HepG2 (cell line): ENCODE measurements at regions not wholly inside any gene's neighbourhood (a gene's known extent, or its start where the extent isn't known, plus 50 kb on each side); places are given as distances from the start of the nearest gene placed in this dataset.

Experiments
- ATAC-seq: fragments of 200-7000 bp; cut with Tn5 transposase; 3 replicates; pipeline ENCODE4 v1.9.1; 2020; ENCODE audit warnings: mild to moderate bottlenecking, moderate library complexity
- BruUV-seq: library from RNA; stranded (reverse); fragments of 400-500 nt; replicated peaks from 2 replicates; lab custom pipeline; 2021; lab: Mats Ljungman, UMichigan
- CTCF ChIA-PET: fragments of 300-600 bp; formaldehyde crosslinking; extraction: SDS; loops from one replicate; lab custom pipeline; 2021; ENCODE audit warnings: low total read pairs, inconsistent platforms, low intra/inter-chr PET ratio; lab: Yijun Ruan, JAX
- POLR2A ChIA-PET: fragments of 350-600 bp; sonication (Branson Sonifier 250); formaldehyde crosslinking; loops from one replicate; lab custom pipeline; 2020; ENCODE audit warnings: antibody characterized with exemption, inconsistent platforms; lab: Yijun Ruan, JAX
- DNase-seq: peaks from one replicate; pipeline ENCODE4 v3.0.0-alpha.2; 2015; ENCODE audit warnings: low spot score
- FAIRE-seq: peaks from 3 replicates; lab custom pipeline; 2011; peaks lifted over from hg19 to GRCh38; lab: Jason Lieb, UNC
- H2AFZ ChIP-seq: one replicate; pipeline ENCODE4 v1.6.1; 2011; ENCODE audit warnings: low read length, inconsistent platforms
- H3K27ac ChIP-seq: fragments of 300-600 bp; 3 replicates; pipeline ENCODE4 v1.8.0; 2011; ENCODE audit warnings: mixed run types, mild to moderate bottlenecking, mixed read lengths, low read length, inconsistent platforms; ENCODE audit not compliant: insufficient read depth; ENCODE audit errors: extremely low read length
- H3K27me3 ChIP-seq, 2 experiments: fragments of 200-600 bp in 1 of 2; 2 replicates in 1 of 2; 3 replicates in 1 of 2; pipeline versions ENCODE4 v1.6.0 to v1.8.0; 2011; ENCODE audit warnings: low read length in 2 of 2, mild to moderate bottlenecking in 2 of 2, moderate library complexity in 2 of 2, inconsistent platforms in 1 of 2; ENCODE audit not compliant: insufficient read depth in 2 of 2, control insufficient read depth in 1 of 2
- H3K36me3 ChIP-seq, 2 experiments: fragments of 200-600 bp in 1 of 2; replicated peaks in 1 of 2; 2 replicates in 1 of 2; 3 replicates in 1 of 2; pipeline versions ENCODE4 v1.5.1 to v1.8.0; 2011; ENCODE audit warnings: low read length in 2 of 2, inconsistent platforms in 1 of 2; ENCODE audit not compliant: insufficient read depth in 2 of 2, control insufficient read depth in 1 of 2
- H3K4me1 ChIP-seq: 2 replicates; pipeline ENCODE4 v1.5.1; 2012; ENCODE audit warnings: low read length, inconsistent platforms; ENCODE audit not compliant: insufficient read depth
- H3K4me2 ChIP-seq: 2 replicates; pipeline ENCODE4 v1.6.0; 2011; ENCODE audit warnings: low read depth, low read length, inconsistent platforms
- H3K4me3 ChIP-seq, 3 experiments: fragments of 200-600 bp in 1 of 3; sonication (generic), shearing (Covaris generic) in 1 of 3; replicated peaks in 1 of 3; 2 replicates each; pipeline ENCODE4 v1.5.1; 2011 to 2016; ENCODE audit warnings: low read length in 3 of 3, inconsistent platforms in 2 of 3, low read depth in 2 of 3, mild to moderate bottlenecking in 2 of 3, control low read depth in 1 of 3, mixed read lengths in 1 of 3; ENCODE audit not compliant: insufficient read depth in 1 of 3
- H3K79me2 ChIP-seq: one replicate; pipeline ENCODE4 v1.6.1; 2011; ENCODE audit warnings: low read length, inconsistent platforms; ENCODE audit not compliant: insufficient read depth
- H3K9ac ChIP-seq: 2 replicates; pipeline ENCODE4 v1.6.0; 2011; ENCODE audit warnings: mild to moderate bottlenecking, low read depth, low read length, inconsistent platforms; ENCODE audit not compliant: insufficient read depth
- H3K9me3 ChIP-seq: 2 replicates; pipeline ENCODE4 v1.5.1; 2012; ENCODE audit warnings: mild to moderate bottlenecking, low read length
- H4K20me1 ChIP-seq: 2 replicates; pipeline ENCODE4 v1.6.0; 2011; ENCODE audit warnings: inconsistent platforms, mild to moderate bottlenecking, low read length, moderate library complexity; ENCODE audit not compliant: insufficient read depth
- DNMT3B ChIP-seq: conservative IDR thresholded peaks from 2 replicates; pipeline ENCODE4 v1.6.1; 2016; ENCODE audit warnings: missing biosample characterization, control low read depth
- DR1 ChIP-seq: sonication (generic); formaldehyde crosslinking; IDR thresholded peaks from 2 replicates; pipeline ENCODE4 v1.8.0; 2021; ENCODE audit warnings: mild to moderate bottlenecking, missing genetic modification reagents, inconsistent platforms
- NFE2L1 ChIP-seq: sonication (generic); formaldehyde crosslinking; IDR thresholded peaks from 2 replicates; pipeline ENCODE4 v1.4.0; 2020; ENCODE audit warnings: missing genetic modification reagents, mild to moderate bottlenecking, borderline replicate concordance
- PTBP1 ChIP-seq: fragments of 200-400 bp; formaldehyde crosslinking; IDR thresholded peaks from 2 replicates; pipeline ENCODE4 v1.6.1; 2018; ENCODE audit warnings: low read length, low read depth; ENCODE audit not compliant: poor library complexity, severe bottlenecking
- SOX5 ChIP-seq: IDR thresholded peaks from 2 replicates; pipeline ENCODE4 v1.6.1; 2016; ENCODE audit warnings: borderline replicate concordance
- ZBTB1 ChIP-seq: sonication (generic); formaldehyde crosslinking; IDR thresholded peaks from 2 replicates; pipeline ENCODE4 v1.4.0; 2020; ENCODE audit warnings: missing genetic modification reagents, borderline replicate concordance
- ZNF703 ChIP-seq: sonication (generic); formaldehyde crosslinking; IDR thresholded peaks from 2 replicates; pipeline ENCODE4 v1.5.1; 2020; ENCODE audit warnings: missing genetic modification reagents, mild to moderate bottlenecking, moderate library complexity, borderline replicate concordance
- WGBS: methylation state at CpG from one replicate; pipeline ENCODE4 v1.1.6; 2017; ENCODE audit warnings: low lambda C conversion rate; 5-methylcytosine and 5-hydroxymethylcytosine counted together
- in situ Hi-C: cut with HindIII; loops from 2 replicates; pipeline ENCODE4 v1.10.0; 2017; ENCODE audit warnings: low pct_unique_long_range_greater_than_20kb; ENCODE audit not compliant: extremely low pct_ligation_motif_present
- intact Hi-C: fragments of 100-400 bp; cut with micrococcal nuclease; formaldehyde crosslinking; loops from one replicate; pipeline ENCODE4 v1.10.0; 2022; ENCODE audit not compliant: unreplicated experiment
- TF ChIP-seq, protein P1 (sequence below): sonication (generic); formaldehyde crosslinking; IDR thresholded peaks from 2 replicates; pipeline ENCODE4 v1.5.0; 2020; ENCODE audit warnings: missing genetic modification reagents
- TF ChIP-seq, protein P2 (sequence below): sonication (generic); formaldehyde crosslinking; IDR thresholded peaks from 2 replicates; pipeline ENCODE4 v1.8.0; 2023; ENCODE audit warnings: mild to moderate bottlenecking, missing genetic modification reagents
- TF ChIP-seq, protein P3 (sequence below): sonication (generic); formaldehyde crosslinking; conservative IDR thresholded peaks from 2 replicates; pipeline ENCODE4 v1.4.0; 2020; ENCODE audit warnings: missing genetic modification reagents

DNA sequence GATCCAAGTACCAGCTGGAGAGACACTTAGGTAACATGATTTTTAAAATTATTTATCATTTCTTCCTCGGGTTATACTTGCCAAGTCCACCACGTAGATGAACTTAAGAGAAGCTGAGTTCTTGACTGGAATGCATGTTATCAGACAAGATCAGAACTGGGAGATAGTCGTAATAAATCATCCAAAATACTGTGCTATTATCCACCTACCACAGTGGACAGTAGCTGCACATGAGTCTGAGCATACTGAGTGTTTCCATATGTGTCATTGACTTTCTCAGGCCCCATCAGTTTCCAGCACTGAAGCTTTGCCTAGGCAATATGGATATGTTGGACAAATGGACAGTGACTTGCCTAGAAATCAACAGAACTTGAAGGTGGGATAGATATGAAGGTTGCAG, 77.9 kb upstream of the RRP15 start:
- in situ Hi-C loops (no loop called here), intact Hi-C loops (no loop called here)
- ATAC-seq = no peak
- Histone ChIP-seq H3K4me1 (no peaks in the 10 kb centered on the region), H3K9me3 (no peaks in the 10 kb centered on the region), H3K9ac (no peak overlapping the region), H3K36me3 (no peaks in the 10 kb centered on the region), H3K4me3 (no peak overlapping the region), H3K27me3 (no peaks in the 10 kb centered on the region), H4K20me1 (no peaks in the 10 kb centered on the region), H3K4me2 (no peak overlapping the region)
- ChIA-PET POLR2A (no interaction called here), CTCF (no interaction called here)
- TF ChIP-seq ZBTB1 (CRISPR knock-in tag) (no peak), DNMT3B (CRISPR knock-in tag) (no peak)
- TF ChIP-seq, all 625 proteins: peak for 0
- Histone ChIP-seq H3K79me2 (no peaks in the 10 kb centered on the region), H3K27ac (no peak overlapping the region), H2AFZ (no peak overlapping the region)
- DNase-seq (no peak), FAIRE-seq (no peak)
- WGBS = 2% methylated on average over 3 of the region's 3 CpGs
- BruUV-seq = no TSS peak

DNA sequence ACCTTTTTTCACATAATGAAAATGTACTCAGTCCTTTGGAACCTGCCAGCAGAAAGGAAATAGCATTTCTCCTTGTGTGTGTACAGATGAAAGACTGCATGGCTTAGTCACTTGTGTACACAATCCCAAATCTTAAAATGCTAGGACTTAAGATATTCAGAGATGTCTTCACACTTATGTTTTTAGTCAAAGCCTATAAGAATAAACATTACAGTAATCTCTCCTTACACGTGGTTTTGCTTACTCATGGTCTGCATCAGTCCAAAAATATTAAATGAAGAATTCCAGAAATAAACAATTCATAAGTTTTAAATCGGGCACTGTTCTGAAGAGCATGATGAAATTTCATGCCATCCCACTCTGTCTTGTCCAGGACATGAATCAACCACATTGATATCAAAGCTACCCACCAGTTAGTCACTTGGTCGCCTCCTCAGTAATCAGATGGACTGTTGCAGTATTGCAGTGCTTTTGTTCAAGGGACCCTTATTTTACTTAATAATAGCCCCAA, 75.7 kb upstream of the RRP15 start:
- ATAC-seq (no peak), FAIRE-seq (no peak), DNase-seq (no peak)
- no peaks in the 10 kb centered on the region for H3K79me2 ChIP-seq
- H3K9ac ChIP-seq = no peak overlapping the region
- intact Hi-C loops (no loop called here), in situ Hi-C loops (no loop called here)
- H3K4me3 ChIP-seq = no peak overlapping the region
- no TSS peak for BruUV-seq
- no peaks in the 10 kb centered on the region for H3K36me3 ChIP-seq
- H3K4me1 ChIP-seq = no peaks in the 10 kb centered on the region
- 1% methylated on average over 3 of the region's 3 CpGs for WGBS
- no peaks in the 10 kb centered on the region for H3K9me3 ChIP-seq
- ChIA-PET CTCF (no interaction called here), POLR2A (no interaction called here)
- no peaks in the 10 kb centered on the region for H4K20me1 ChIP-seq
- H3K27ac ChIP-seq = no peak overlapping the region
- H3K27me3 ChIP-seq = 0 out of 5 replicates have a peak, but pooled peaks cover 0 to 3% of the 10 kb centered on the region in 2 experiments
- TF ChIP-seq, protein P1, sequence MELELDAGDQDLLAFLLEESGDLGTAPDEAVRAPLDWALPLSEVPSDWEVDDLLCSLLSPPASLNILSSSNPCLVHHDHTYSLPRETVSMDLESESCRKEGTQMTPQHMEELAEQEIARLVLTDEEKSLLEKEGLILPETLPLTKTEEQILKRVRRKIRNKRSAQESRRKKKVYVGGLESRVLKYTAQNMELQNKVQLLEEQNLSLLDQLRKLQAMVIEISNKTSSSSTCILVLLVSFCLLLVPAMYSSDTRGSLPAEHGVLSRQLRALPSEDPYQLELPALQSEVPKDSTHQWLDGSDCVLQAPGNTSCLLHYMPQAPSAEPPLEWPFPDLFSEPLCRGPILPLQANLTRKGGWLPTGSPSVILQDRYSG = no peak
- no peak for TF ChIP-seq DR1 (CRISPR knock-in tag)
- no peak for TF ChIP-seq NFE2L1 (CRISPR knock-in tag)
- no peak for TF ChIP-seq SOX5 (CRISPR knock-in tag)
- TF ChIP-seq PTBP1 = no peak
- no peak for TF ChIP-seq ZNF703
- TF ChIP-seq, protein P2, sequence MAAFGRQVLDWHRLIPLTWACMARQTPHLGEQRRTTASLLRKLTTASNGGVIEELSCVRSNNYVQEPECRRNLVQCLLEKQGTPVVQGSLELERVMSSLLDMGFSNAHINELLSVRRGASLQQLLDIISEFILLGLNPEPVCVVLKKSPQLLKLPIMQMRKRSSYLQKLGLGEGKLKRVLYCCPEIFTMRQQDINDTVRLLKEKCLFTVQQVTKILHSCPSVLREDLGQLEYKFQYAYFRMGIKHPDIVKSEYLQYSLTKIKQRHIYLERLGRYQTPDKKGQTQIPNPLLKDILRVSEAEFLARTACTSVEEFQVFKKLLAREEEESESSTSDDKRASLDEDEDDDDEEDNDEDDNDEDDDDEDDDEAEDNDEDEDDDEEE (CRISPR knock-in tag) = no peak
- TF ChIP-seq, protein P3, sequence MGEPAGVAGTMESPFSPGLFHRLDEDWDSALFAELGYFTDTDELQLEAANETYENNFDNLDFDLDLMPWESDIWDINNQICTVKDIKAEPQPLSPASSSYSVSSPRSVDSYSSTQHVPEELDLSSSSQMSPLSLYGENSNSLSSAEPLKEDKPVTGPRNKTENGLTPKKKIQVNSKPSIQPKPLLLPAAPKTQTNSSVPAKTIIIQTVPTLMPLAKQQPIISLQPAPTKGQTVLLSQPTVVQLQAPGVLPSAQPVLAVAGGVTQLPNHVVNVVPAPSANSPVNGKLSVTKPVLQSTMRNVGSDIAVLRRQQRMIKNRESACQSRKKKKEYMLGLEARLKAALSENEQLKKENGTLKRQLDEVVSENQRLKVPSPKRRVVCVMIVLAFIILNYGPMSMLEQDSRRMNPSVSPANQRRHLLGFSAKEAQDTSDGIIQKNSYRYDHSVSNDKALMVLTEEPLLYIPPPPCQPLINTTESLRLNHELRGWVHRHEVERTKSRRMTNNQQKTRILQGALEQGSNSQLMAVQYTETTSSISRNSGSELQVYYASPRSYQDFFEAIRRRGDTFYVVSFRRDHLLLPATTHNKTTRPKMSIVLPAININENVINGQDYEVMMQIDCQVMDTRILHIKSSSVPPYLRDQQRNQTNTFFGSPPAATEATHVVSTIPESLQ (CRISPR knock-in tag) = no peak
- H3K4me2 ChIP-seq = no peak overlapping the region
- H2AFZ ChIP-seq = no peak overlapping the region
